CD4-positive, alpha-beta T cell treated with Interleukin-10 for 1 hour (primary cell): ENCODE measurements at regions not wholly inside any gene's neighbourhood (a gene's known extent, or its start where the extent isn't known, plus 50 kb on each side); places are given as distances from the start of the nearest gene placed in this dataset.
"Not testable (repeated sequence)": the region's sequence is repeated elsewhere in the genome, so short reads cannot be mapped to it uniquely, and the experiment has no call there.

Experiments used
- DNase-seq: peaks from one replicate; pipeline ENCODE4 v3.0.0-alpha.2; 2020

DNA sequence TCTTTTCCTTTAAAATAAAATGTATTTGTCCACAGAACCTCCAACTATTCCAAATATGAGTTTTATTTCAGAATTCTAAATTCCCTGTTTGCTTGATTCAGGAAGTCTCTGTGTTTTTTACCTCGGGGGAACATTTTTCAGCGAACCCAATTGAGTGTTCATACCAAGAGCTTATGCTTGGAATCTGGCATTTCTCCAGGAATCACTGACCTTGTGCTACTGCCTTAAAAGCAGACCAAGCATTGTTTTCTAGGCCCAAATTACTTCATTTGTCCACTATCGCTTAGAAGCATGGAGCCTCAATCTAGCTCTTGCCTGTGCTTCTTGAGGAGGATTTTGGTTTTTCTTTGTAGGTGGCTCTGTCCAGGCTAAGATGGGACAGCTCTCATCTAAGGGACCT is 59.4 kb downstream of the EBLN1 start:
- DNase-seq, result no peak

DNA sequence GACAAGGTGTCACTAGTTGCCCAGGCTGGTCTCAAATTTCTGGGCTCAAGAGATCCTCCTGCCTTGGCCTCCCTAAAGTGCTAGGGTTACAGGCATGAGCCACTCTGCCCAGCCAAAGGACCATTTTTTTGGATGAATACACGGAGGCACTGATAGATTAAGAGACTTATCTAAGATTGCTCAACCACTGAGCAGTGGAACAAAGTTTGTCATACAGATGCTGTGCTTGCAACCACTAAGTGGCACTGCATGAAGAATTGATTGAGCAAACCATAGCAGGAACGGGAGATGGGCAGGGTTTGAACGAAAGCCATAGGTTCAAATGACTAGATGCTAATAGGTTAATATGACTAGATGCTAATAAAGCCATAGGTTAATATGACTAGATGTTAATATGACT is 61.1 kb downstream of the EBLN1 start:
- no peak for DNase-seq

DNA sequence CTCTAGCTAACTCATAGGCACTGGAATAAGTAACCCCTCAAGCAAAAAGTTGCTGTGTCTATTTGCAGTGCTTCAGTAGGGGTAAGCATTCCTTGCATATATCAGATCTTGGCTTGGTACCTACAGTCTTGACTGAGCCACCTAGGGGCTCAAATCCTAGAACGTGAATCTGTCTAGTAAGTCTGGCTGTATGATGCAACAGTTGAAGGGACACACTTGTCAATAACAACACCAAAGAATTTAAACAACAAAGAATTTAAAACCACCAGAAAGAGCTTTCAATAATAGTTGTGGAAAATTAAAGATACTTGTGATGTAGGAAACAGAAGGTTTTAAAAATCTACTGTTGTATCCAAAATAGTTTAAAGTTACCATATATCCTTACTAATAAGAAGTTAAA is 65.4 kb downstream of the EBLN1 start:
- no peak for DNase-seq

DNA sequence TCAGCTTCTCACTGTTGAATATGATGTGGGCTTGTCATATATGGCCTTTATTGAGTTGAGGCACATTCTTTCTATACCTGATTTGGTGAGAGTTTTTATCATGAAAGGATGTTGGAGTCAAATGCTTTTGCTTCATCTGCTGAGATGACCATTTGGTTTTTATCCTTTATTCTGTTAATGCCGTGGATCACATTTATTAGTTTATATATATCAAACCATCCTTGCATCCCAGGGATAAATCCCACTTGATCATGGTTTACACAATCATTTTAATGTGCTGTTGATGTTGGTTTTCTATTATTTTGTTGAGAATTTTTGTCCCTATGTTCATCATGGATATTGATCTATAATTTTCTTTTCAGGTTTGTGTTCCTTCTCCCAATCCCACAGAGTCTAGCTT is 67.0 kb downstream of the EBLN1 start:
- DNase-seq, result no peak

DNA sequence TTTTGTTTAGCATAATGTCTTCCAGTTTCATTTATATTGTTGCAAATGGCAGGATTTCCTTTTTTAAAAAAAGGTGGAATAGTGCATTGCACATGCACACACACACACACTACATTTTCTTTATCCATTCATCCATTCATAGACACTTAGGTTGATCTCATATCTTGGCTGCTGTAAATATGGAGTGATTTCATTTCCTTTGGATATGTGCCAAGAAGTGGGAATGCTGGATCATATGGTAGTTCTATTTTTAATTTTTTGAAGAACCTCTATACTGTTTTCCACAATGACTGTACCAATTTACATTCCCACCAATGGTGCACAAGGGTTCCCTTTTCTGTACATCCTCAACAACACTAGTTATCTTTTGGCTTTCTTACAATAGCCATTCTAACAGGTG is 68.9 kb downstream of the EBLN1 start:
- no peak for DNase-seq

DNA sequence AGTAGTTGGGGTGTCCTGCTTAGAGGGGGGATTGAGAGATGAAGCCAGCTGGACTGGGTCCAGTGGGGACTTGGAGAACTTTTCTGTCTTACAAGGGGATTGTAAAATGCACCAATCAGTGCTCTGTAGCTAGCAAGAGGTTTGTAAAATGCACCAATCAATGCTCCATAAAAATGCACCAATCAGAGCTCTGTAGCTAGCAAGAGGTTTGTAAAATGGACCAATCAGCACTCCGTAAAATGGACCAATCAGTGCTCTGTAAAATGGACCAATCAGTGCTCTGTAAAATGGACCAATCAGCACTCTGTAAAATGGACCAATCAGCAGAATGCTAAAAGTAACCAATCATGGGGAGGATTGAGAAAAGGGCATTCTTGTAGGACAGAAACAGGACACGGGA is 71.9 kb downstream of the EBLN1 start:
- not testable (repeated sequence) for DNase-seq

DNA sequence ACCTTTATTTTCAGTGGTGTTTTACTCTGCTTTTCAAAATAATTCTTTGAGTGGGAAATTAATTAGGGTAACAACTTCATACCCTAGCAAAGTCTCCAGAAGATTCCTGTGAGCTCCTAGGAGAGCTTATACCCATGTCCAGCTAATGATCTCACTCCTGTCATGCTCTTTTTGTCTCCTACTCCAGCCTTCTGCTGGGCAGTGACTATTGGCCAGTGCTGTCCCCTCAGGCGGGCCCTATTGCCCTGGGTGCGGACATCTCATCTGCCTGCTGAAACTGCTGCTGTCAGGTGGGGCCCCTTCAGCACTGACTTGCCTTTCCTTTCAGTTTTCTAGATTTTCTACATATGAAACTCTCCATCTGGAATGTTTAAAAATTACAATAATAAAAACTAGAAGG is 80.3 kb downstream of the EBLN1 start:
- DNase-seq, result no peak

DNA sequence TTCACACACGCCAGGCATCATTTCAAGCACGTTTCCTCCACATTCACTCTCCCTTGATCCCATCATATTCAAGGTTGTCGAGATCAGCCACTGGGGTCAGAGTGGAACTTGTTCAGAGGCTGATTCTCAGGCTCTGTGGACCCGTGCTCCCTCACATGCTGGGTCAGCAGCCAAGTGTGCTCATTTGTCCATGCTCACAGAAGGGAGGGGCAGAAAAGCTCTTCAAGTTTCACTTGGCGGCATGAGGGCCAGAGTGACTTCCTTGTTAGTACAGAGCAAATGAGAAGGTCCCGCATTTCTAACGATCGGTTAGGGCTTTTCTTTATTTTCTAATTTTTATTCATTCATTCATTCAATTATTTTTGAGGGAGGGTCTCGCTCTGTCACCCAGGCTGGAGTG is 82.2 kb downstream of the EBLN1 start:
- DNase-seq, result no peak

DNA sequence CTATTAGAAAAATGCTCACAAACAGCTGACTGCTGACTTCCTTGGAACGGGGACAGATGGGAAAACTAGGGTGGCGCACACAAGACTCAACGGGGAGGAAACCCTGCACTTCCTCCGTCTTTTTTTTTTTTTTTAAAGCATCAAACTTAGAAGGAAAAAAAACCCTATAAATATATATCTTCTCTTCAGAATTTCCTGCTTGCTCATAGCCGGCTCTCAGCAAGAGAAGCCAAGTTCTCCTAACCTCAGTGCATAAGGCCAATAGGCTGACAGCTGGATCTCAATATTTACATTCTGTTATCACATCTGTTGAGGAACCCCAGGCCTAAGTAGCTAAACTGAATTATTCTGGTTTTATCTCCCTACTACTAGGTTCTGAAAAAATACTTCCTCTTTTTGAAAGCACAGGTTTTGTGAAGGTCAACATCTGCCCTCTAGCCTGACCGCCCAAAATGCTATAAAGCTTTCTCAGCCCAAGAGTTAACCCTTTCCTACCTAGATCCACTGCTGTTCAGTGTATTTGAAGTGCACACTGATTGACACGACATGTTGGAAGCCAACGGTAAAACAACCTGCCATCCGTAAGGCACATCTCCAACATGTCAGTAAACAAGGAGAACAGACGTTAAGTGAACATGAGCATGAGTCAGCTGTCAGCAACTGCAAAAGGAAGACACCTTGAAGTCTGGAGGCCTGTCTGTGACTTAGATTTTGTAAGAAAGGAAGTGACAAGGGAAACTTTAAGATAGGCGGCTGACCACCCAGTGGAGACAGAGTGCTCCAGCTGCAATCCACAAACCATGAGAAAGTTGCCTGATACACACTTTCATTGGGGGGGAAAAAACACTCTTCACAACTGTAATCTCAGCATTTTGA is 83.8 kb downstream of the EBLN1 start:
- DNase-seq, result no peak

DNA sequence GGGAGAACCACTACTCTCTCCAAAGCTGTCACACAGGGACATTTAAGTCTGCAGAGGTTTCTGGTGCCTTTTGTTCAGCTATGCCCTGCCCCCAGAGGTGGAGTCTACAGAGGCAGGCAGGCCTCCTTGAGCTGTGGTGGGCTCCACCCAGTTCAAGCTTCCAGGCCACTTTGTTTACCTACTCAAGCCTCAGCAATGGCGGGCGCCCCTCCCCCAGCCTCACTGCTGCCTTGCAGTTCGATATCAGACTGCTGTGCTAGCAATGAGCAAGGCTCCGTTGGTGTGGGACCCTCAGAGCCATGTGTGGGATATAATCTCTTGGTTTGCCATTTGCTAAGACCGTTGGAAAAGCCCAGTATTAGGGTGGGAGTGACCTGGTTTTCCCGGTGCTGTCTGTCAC is 87.0 kb downstream of the EBLN1 start:
- not testable (repeated sequence) for DNase-seq

DNA sequence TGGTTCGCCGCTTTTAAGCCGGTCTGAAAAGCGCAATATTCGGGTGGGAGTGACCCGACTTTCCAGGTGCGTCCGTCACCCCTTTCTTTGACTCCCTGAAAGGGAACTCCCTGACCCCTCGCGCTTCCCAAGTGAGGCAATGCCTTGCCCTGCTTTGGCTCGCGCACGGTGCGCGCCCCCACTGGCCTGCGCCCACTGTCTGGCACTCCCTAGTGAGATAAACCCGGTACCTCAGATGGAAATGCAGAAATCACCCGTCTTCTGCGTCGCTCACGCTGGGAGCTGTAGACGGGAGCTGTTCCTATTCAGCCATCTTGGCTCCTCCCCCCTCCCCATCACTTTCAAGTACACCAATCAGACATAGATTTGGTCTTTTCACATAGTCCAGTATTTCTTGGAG is 88.2 kb downstream of the EBLN1 start:
- DNase-seq, result not testable (repeated sequence)

DNA sequence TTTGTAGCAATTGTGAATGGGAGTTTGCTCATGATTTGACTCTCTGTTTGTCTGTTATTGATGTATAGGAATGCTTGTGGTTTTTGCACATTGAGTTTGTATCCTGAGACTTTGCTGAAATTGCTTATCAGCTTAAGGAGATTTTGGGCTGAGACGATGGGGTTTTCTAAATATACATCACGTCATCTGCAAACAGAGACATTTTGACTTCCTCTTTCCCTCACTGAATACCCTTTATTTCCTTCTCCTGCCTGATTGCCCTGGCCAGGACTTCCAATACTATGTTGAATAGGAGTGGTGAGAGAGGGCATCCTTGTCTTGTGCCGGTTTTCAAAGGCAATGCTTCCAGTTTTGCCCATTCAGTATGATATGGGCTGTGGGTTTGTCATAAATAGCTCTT is 96.6 kb downstream of the EBLN1 start:
- DNase-seq, result not testable (repeated sequence)

DNA sequence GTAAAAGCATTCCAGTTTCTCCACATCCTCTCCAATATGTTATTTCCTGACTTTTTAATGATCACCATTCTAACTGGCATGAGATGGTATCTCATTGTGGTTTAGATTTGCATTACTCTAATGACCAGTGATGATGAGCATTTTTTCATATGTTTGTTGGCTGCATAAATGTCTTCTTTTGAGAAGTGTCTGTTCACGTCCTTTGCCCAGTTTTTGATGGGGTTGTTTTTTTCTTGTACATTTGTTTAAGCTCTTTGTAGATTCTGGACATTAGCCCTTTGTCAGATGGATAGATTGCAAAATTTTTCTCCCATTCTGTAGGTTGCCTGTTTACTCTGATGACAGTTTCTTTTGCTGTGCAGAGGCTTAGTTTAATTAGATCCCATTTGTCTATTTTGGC is 97.7 kb downstream of the EBLN1 start:
- not testable (repeated sequence) for DNase-seq

DNA sequence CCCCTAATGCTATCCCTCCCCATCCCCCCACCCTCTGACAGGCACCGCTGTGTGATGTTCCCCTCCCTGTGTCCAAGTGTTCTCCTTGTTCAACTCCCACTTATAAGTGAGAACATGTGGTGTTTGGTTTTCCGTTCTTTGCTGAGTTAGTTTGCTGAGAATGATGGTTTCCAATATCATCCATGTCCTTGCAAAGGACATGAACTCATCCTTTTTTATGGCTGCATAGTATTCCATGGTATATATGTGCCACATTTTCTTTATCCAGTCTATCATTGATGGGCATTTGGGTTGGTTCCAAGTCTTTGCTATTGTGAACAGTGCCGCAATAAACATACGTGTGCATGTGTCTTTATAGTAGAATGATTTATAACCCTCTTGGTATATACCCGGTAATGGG is 98.2 kb downstream of the EBLN1 start:
- not testable (repeated sequence) for DNase-seq

DNA sequence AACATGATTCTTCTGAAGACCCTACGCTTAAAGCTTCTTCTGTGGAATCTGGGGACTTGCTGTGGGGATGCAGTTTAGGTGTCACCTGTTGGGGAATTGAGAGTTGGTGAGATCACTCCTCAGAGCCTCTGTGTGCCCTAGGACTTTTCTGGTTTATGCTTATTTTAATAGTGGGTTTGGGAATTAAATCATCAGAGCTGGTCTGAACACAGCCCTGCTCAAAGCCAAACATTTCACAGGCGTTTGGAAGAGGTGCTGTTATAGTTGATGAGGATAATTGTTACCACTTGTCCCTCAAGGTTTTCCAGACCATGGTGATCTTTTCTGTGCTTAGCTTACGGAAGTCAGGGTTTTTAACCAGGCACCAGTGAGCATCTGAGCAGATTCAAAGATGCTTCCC is 106.1 kb downstream of the EBLN1 start:
- DNase-seq, result no peak

DNA sequence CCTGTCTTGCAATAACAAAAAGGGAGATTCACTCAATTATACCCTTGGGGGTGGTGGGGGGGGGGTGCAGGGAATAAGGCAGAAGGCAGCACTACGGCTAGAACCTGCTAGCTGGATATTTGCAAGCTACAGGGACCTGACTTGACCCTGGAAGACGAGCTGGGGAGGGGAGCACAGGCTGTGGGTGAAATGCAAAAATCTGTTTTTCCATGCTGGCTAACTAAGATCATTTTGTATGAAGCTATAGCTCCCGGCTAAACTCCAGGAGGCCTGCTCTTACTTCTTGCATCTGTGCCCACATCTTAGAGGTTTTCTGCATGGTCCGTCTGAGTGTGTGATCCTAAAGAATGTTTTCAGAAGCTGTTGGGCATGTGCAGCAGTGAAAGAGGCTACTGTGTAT is 106.6 kb downstream of the EBLN1 start:
- no peak for DNase-seq

DNA sequence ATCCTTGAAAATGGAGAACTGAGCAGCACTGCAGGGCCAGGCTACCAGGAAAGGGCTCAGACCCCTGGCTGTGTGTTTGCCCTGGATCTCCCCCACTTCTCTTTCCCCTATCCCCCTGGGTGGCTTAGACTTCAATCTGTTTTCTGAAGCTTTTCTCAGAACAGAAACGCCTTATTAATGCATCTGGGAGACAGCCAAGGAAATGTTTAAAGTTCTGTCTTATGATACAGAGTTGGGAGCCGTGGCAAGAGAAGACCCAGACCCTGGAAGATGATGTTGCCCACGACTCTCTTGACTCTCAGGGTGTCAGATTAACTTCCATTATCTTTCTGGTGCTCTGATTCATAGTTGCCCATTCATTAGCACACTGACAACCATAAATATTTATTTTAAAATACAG is 107.1 kb downstream of the EBLN1 start:
- DNase-seq, result no peak

DNA sequence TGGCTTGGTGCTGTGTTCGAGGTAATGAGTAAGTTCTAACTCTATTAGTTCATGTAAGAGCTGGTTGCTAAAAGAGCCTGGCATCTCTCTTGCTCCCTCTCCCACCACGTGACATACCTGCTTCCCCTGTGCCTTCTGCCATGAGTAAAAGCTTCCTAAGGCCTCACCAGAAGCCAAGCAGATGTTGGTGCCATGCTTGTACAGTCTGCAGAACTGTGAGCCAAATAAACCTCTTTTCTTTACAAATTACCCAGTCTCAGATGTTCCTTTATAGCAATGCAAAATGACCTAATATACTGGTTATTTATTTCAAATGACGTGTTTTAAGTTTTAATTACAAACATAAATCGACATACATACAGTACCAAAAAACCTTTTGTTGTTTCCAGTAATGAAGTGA is 101.7 kb upstream of the DNAJC1 start:
- DNase-seq, result no peak

DNA sequence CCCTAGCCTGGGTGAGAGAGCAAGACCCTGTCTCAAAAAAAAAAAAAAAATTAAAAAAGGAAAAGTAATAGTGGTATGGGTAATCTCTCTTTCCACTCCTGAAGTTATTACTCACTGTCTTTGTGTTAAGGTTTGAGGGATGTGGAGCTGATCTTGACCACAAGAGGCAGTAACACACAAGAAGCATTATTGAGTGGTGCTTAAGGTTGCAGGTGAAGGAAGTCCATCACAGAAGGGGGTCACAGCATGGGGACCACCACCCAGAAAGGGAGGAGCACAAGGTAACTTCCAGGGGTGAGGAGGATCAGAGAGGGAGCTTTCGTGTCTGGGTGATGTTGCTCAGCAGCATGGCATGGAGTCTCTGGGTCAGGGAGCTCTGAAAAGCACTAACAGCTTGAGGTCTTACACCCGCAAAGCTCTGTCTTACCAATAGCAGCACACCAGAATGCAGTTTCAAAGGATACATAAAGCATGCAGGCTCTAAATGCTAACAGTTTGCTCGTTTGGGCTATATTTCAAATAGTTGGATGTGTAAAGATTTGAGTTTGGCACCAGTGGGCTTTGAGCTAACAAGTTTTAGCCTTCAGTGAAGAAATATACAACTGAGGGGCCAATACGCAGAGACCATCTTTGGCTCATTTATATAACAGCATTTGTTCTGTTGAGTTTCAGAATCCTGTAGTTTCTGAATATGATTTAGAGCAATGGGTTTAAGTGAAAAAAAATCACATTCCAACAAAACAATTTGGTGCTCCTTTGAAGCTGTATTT is 100.4 kb upstream of the DNAJC1 start:
- DNase-seq, result peak; percentile 11

DNA sequence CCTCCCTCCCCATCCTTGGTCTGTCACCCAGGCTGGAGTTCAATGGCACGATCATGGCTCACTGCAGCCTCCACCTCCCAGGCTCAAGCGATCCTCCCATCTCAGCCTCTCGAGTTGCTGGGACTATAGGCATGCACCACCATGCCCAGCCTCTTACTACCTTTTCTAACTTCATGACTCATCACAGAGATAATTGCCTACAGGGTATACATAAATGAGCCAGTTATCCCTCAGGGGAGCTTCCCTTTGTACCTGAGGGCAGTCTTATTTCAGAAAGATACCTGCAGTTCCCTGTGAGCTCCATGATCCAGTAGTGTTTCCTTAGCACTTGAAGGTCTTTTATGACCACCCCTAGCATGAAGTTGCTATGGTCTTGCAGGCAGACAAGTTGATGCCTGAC is 94.2 kb upstream of the DNAJC1 start:
- DNase-seq, result no peak

DNA sequence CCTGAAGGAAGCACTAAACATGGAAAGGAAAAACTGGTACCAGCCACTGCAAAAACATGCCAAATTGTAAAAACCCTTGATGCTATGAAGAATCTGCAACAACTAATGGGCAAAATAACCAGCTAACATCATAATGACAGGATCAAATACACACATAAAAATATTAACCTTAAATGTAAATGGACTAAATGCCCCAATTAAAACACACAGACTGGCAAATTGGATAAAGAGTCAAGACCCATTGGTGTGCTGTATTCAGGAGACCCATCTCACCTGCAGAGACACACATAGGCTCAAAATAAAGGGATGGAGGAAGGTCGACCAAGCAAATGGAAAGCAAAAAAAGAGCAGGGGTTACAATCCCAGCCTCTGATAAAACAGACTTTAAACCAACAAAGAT is 87.7 kb upstream of the DNAJC1 start:
- DNase-seq, result not testable (repeated sequence)

DNA sequence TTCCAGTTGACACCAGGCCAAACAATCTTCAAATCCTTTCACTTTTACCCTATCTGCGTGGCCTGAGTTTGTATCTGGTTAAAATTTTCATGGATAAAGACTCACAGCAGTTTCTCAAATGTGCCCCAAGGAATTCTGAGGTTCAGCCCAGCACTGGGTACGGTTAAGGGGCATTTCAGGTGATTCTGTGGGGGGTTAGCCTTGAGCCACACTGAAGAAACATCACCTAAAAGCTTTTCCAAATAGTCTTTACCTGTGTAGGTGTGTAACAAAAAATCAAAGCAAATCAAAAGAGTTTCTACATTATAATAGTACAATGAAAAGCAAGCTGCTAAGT is 83.8 kb upstream of the DNAJC1 start:
- DNase-seq, result no peak

DNA sequence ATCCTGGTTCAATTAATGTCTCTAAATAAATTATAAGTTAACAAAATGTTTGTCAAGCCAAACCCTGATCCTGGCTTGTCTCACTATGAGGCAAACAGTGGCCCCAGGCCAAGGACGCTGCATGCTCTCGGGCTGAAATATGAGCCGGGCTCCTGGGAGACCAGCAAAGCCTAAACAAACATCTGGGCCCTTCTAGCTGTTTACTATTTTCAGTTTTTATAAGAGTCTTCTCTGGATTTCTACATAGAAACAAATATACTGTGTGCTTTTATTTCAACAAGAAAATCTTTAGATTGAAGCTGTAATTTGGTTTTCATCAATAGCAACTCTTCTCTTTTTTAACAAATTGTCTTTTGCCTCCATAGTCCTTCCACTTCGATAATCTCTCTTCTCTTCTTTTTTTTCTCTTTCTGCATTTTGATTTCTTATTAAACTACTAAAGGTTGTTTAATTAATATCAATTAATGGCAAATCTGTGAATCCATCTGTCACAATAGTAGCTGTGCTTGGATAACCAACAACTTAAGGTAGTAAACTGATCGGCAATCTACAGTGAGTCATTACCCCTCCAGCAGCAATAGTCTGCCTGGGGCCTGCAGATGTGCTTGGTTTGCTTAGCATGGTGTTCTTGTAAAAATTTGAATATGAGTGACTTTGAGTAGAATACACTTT is 83.3 kb upstream of the DNAJC1 start:
- DNase-seq, result no peak

DNA sequence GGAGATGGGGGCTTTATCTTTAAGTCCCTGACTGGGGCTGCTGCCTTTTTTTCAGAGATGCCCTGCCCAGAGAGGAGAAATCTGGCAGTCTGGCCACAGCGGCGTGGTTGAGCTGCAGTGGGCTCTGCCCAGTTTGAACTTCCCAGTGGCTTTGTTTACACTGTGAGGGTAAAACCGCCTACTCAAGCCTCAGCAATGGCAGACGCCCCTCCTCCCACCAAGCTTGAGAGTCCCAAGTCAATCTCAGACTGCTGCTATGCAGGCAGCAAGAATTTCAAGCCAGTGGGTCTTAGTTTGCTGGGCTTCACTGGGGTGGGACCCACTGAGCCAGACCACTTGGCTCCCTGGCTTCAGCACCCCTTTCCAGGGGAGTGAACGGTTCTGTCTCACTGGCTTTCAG is 76.4 kb upstream of the DNAJC1 start:
- DNase-seq, result not testable (repeated sequence)
